PFSK-1 (cell line): ENCODE measurements at regions not wholly inside any gene's neighbourhood (a gene's known extent, or its start where the extent isn't known, plus 50 kb on each side); places are given as distances from the start of the nearest gene placed in this dataset.

Source experiments
- FOXP2 ChIP-seq: optimal IDR thresholded peaks from 2 replicates; pipeline ENCODE3; 2011; ENCODE audit warnings: borderline replicate concordance, control low read depth, inconsistent platforms; ENCODE audit not compliant: insufficient read depth; ENCODE audit errors: extremely low read length, extremely low read depth
- POLR2AphosphoS5 ChIP-seq: IDR thresholded peaks from 2 replicates; pipeline ENCODE4 v1.6.1; 2012; ENCODE audit warnings: low read depth, mild to moderate bottlenecking, control low read depth, low read length, moderate library complexity
- SIN3A ChIP-seq: IDR thresholded peaks from 2 replicates; pipeline ENCODE4 v1.6.1; 2012; ENCODE audit warnings: mild to moderate bottlenecking, low read length, moderate library complexity, borderline replicate concordance; ENCODE audit not compliant: insufficient read depth
- TAF1 ChIP-seq: IDR thresholded peaks from 2 replicates; pipeline ENCODE4 v1.6.1; 2012; ENCODE audit warnings: low read length, control low read depth, borderline replicate concordance; ENCODE audit not compliant: insufficient read depth
- TF ChIP-seq, protein P1 (sequence below), 2 experiments: IDR thresholded peaks; 2 replicates each; pipeline versions ENCODE4 v1.6.1 to v1.8.0; 2011 to 2012; ENCODE audit warnings: low read depth in 2 of 2, low read length in 2 of 2, control low read depth in 1 of 2, inconsistent platforms in 1 of 2, mild to moderate bottlenecking in 1 of 2, moderate library complexity in 1 of 2; ENCODE audit not compliant: insufficient read depth in 1 of 2

- TF ChIP-seq TAF1 (no peak), POLR2AphosphoS5 (no peak), FOXP2 (no peak), SIN3A (no peak)
- TF ChIP-seq, protein P1, sequence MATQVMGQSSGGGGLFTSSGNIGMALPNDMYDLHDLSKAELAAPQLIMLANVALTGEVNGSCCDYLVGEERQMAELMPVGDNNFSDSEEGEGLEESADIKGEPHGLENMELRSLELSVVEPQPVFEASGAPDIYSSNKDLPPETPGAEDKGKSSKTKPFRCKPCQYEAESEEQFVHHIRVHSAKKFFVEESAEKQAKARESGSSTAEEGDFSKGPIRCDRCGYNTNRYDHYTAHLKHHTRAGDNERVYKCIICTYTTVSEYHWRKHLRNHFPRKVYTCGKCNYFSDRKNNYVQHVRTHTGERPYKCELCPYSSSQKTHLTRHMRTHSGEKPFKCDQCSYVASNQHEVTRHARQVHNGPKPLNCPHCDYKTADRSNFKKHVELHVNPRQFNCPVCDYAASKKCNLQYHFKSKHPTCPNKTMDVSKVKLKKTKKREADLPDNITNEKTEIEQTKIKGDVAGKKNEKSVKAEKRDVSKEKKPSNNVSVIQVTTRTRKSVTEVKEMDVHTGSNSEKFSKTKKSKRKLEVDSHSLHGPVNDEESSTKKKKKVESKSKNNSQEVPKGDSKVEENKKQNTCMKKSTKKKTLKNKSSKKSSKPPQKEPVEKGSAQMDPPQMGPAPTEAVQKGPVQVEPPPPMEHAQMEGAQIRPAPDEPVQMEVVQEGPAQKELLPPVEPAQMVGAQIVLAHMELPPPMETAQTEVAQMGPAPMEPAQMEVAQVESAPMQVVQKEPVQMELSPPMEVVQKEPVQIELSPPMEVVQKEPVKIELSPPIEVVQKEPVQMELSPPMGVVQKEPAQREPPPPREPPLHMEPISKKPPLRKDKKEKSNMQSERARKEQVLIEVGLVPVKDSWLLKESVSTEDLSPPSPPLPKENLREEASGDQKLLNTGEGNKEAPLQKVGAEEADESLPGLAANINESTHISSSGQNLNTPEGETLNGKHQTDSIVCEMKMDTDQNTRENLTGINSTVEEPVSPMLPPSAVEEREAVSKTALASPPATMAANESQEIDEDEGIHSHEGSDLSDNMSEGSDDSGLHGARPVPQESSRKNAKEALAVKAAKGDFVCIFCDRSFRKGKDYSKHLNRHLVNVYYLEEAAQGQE (IDR thresholded peaks at IDR 0.05; ENCODE audit: insufficient read depth in 1 of 2, low read depth in 2 of 2, low read length in 2 of 2) = no peak
Measured at GRCh38 chr7:101680406-101681145, 51.5 kb upstream of the MYL10 start.

DNA sequence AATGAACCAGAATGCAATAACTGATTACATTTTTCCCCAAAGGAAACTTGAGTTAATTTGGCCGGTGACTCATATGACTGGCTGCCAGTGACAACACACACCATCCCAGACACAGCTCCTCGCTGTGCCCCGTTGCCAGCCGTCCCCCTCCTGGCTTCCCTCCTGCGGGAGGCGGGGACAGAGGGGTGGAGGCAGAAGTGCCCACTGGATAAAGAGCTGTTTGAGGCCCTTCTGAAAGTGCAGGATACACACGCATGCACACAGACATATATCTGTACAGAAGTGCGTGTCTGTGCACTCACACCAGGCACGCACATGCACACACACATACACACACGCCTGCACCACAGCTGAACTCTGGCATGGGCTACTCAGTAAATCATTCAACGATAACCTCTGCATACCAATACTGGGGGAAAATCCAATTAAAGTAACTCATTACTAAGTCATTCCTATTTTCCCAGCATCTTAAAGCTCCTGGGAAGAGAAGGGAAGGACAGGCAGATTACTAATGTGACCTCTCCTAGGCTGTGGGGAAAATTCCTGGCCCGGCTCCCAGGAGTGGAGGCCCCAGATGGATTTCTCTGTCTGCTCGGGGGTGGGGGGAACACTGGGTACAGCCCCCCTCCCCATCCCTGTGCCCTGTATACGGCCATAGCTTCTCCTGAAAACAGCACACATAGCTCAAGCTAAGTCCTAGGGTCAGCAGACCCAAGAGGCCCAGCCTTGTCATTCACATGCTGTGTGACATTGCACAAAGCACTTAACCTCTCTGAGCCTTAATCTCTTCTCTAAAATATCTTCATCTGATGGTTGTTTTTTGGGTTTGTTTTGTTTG, 52.3 kb upstream of the MYL10 start:
- no peak for TF ChIP-seq FOXP2
- TF ChIP-seq TAF1 = no peak

- TF ChIP-seq SIN3A (no peak), FOXP2 (no peak), POLR2AphosphoS5 (no peak), TAF1 (no peak)
- TF ChIP-seq, protein P1 (IDR thresholded peaks at IDR 0.05; ENCODE audit: insufficient read depth in 1 of 2, low read depth in 2 of 2, low read length in 2 of 2) = no peak
Measured at GRCh38 chr7:101684983-101685330, 55.9 kb upstream of the MYL10 start.

DNA sequence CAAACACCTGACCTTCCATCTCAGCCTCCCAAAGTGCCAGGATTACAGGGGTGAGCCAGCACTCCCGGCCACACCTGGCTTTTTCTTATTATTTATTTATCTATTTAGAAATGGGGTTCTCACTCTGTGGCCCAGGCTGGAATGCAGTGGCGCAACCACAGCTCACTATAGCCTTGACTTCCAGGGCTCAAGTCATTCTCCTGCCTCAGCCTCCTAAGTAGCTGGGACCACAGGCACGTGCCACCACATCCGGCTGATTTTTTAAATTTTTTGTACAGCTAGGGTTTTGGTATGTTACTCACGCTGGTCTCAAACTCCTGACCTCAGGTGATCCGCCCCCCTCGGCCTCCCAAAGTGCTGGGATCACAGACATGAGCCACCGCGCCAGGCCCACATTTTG, 56.9 kb upstream of the MYL10 start:
- no peak for TF ChIP-seq POLR2AphosphoS5
- TF ChIP-seq FOXP2 = no peak
- no peak for TF ChIP-seq TAF1
- TF ChIP-seq SIN3A = no peak
- TF ChIP-seq, protein P1 (IDR thresholded peaks at IDR 0.05; ENCODE audit: insufficient read depth in 1 of 2, low read depth in 2 of 2, low read length in 2 of 2) = no peak

- TF ChIP-seq, protein P1 (IDR thresholded peaks at IDR 0.05; ENCODE audit: insufficient read depth in 1 of 2, low read depth in 2 of 2, low read length in 2 of 2) = no peak
- TF ChIP-seq FOXP2 (no peak), POLR2AphosphoS5 (no peak), TAF1 (no peak)
Measured at GRCh38 chr7:101687081-101687480, 58.0 kb upstream of the MYL10 start.
